ENCODE measurements at regions not wholly inside any gene's neighbourhood (a gene's known extent, or its start where the extent isn't known, plus 50 kb on each side); places are given as distances from the start of the nearest gene placed in this dataset.

DNA sequence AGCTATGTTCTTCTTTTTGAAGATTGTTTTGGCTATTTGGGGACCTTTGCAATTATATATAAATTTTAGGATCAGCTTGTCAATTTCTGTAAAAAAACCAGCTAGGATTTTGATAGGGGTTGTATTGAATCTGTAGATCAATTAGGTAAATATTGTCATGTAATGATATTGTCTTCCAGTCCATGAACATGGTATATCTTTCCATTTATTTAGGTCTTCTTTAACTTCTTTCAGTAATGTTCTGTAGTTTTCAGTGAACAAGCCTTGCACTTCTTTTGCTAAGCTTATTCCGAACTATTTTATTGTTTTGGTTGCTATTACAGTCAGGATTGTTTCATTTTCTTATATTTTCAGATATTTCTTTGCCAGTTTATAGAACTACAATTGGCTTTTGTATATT, 175.8 kb upstream of the RARB start:
- H3K4me2 ChIP-seq (ENCODE audit: low read length) = no peak overlapping the region
- H3K27ac ChIP-seq (ENCODE audit: low read depth, low read length, poor library complexity, severe bottlenecking) = no peak overlapping the region
- H3K9me3 ChIP-seq (ENCODE audit: low read length) = no peaks in the 10 kb centered on the region
- no peaks in the 10 kb centered on the region for H3K79me2 ChIP-seq (ENCODE audit: insufficient read depth, low read depth, low read length)
- no peaks in the 10 kb centered on the region for H4K20me1 ChIP-seq (ENCODE audit: insufficient read depth, low read length)
- no peak overlapping the region for H2AFZ ChIP-seq (ENCODE audit: low read length)
- CTCF ChIA-PET (ENCODE audit: unreplicated experiment) = no interaction called here
- H3K4me3 ChIP-seq (ENCODE audit: low read depth, low read length, poor library complexity, severe bottlenecking) = no peak overlapping the region
- intact Hi-C loops (cut with micrococcal nuclease; ENCODE audit: unreplicated experiment) = no loop called here
- H3K9me2 ChIP-seq (ENCODE audit: insufficient read depth, low read length) = no peaks in the 10 kb centered on the region
- POLR2A ChIA-PET = interaction anchor here (0.8 to 0.9 kb wide), 2 partner anchors 10 to 128 kb away, joined by 3 read pairs; no protein-coding TSS in a partner anchor
- H3K36me3 ChIP-seq (ENCODE audit: insufficient read depth, low read length) = no peaks in the 10 kb centered on the region
- no peaks in the 10 kb centered on the region for H3K4me1 ChIP-seq (ENCODE audit: insufficient read depth, low read length, poor library complexity, severe bottlenecking)
- no TSS peak for BruUV-seq (replicated peaks)
- DNase-seq (ENCODE audit: low spot score) = no peak
- TF ChIP-seq EZH2phosphoT487 (IDR thresholded peaks at IDR 0.05; ENCODE audit: borderline replicate concordance, low read depth, low read length) = no peak
- TF ChIP-seq CTCF (conservative IDR thresholded peaks at IDR 0.05; ENCODE audit: low read length) = no peak

DNA sequence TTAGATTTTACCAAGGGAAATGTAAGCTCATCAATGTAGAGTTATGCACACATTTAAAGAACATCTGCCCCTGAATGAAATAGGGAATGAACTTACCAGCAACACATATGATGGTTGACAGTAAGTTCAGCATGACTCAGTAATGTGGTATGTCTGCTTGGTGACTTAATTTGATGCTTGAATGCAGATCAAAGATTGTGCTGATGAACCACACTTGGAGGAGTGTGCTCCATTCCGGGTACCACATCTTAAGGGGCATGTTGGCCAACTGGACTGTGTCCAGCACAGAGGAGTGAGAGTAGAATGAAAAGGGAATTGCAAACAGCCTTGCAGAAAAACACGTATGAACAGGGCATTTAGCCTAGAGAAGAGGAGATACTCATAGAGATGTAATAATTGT, 171.0 kb upstream of the RARB start:
- H3K4me1 ChIP-seq (ENCODE audit: insufficient read depth, low read length, poor library complexity, severe bottlenecking) = no peaks in the 10 kb centered on the region
- H3K4me2 ChIP-seq (ENCODE audit: low read length) = no peak overlapping the region
- no peak overlapping the region for H3K4me3 ChIP-seq (ENCODE audit: low read depth, low read length, poor library complexity, severe bottlenecking)
- H2AFZ ChIP-seq (ENCODE audit: low read length) = no peak overlapping the region
- intact Hi-C loops (cut with micrococcal nuclease; ENCODE audit: unreplicated experiment) = no loop called here
- DNase-seq (ENCODE audit: low spot score) = no peak
- POLR2A ChIA-PET = interaction anchor here (0.6 to 0.7 kb wide), 2 partner anchors 10 to 738 kb away, joined by 3 read pairs; no protein-coding TSS in a partner anchor
- H3K9me2 ChIP-seq (ENCODE audit: insufficient read depth, low read length) = no peaks in the 10 kb centered on the region
- no peak for TF ChIP-seq CTCF (conservative IDR thresholded peaks at IDR 0.05; ENCODE audit: low read length)
- TF ChIP-seq EZH2phosphoT487 (IDR thresholded peaks at IDR 0.05; ENCODE audit: borderline replicate concordance, low read depth, low read length) = no peak
- H4K20me1 ChIP-seq (ENCODE audit: insufficient read depth, low read length) = no peaks in the 10 kb centered on the region
- CTCF ChIA-PET (ENCODE audit: unreplicated experiment) = no interaction called here
- no TSS peak for BruUV-seq (replicated peaks)
- no peaks in the 10 kb centered on the region for H3K79me2 ChIP-seq (ENCODE audit: insufficient read depth, low read depth, low read length)
- no peak overlapping the region for H3K27ac ChIP-seq (ENCODE audit: low read depth, low read length, poor library complexity, severe bottlenecking)
- no peaks in the 10 kb centered on the region for H3K9me3 ChIP-seq (ENCODE audit: low read length)
- H3K36me3 ChIP-seq (ENCODE audit: insufficient read depth, low read length) = no peaks in the 10 kb centered on the region

- Histone ChIP-seq H3K79me2 (ENCODE audit: insufficient read depth, low read depth, low read length) (no peaks in the 10 kb centered on the region), H3K4me1 (ENCODE audit: insufficient read depth, low read length, poor library complexity, severe bottlenecking) (no peaks in the 10 kb centered on the region), H3K36me3 (ENCODE audit: insufficient read depth, low read length) (no peaks in the 10 kb centered on the region), H3K9me3 (ENCODE audit: low read length) (no peaks in the 10 kb centered on the region), H3K27ac (ENCODE audit: low read depth, low read length, poor library complexity, severe bottlenecking) (no peak overlapping the region), H3K4me2 (ENCODE audit: low read length) (no peak overlapping the region), H2AFZ (ENCODE audit: low read length) (no peak overlapping the region), H3K9me2 (ENCODE audit: insufficient read depth, low read length) (no peaks in the 10 kb centered on the region), H3K4me3 (ENCODE audit: low read depth, low read length, poor library complexity, severe bottlenecking) (no peak overlapping the region), H4K20me1 (ENCODE audit: insufficient read depth, low read length) (no peaks in the 10 kb centered on the region)
- TF ChIP-seq CTCF (conservative IDR thresholded peaks at IDR 0.05; ENCODE audit: low read length) (no peak), EZH2phosphoT487 (IDR thresholded peaks at IDR 0.05; ENCODE audit: borderline replicate concordance, low read depth, low read length) (no peak)
- no peak for DNase-seq (ENCODE audit: low spot score)
- intact Hi-C loops (cut with micrococcal nuclease; ENCODE audit: unreplicated experiment) = no loop called here
- ChIA-PET CTCF (ENCODE audit: unreplicated experiment) (no interaction called here), POLR2A (interaction anchor here (0.6 kb wide), 1 partner anchor 1868 kb away, joined by 3 read pairs; no protein-coding TSS in a partner anchor)
- no TSS peak for BruUV-seq (replicated peaks)
These were observed 168.2 kb upstream of the RARB start for GRCh38 chr3:25259871-25260270.

All from OCI-LY7 (cell line).